ENCODE measurements at regions not wholly inside any gene's neighbourhood (a gene's known extent, or its start where the extent isn't known, plus 50 kb on each side); places are given as distances from the start of the nearest gene placed in this dataset.
A peak's percentile ranks its signal among the peaks of the same experiment; 100 is the strongest.

DNA sequence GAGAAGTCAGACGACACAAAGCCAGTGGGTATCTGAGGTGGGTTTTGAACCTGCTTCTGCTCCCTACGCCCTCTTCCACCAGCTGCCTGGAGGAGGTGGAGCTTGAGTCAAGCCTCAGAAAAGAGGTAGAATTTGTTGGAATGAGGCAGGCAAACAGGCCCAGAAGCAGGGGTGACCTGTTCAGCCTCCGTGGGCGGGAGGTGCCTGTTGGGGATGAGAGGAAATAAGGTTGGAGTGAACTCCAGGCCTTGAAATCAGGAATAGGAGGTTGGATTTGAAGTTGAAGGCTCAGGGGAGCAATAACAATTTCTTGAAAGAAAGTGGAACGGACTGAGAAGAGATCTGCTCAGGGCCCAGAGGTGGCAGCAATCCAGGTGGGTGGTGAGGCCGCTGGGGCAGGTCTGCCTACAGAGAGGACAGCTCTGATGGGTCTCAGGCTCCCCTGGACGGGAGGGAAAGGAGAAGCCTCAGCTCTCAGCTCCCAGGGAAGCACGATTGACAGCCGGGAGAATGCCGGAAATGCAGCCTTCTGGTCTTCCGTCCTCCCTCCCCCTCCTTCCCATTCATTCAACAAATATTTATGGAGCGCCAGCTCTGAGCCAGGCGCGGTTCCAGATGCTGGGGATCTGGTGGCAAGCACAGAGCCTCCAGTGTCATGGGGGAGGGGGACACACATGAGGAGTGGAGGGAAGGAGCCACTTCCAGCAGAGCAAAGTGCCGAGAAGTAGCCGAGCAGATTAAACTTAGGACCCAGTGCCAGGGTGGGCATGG, 61.9 kb upstream of the CIBAR2 start (continued):
- TF ChIP-seq, protein P1, sequence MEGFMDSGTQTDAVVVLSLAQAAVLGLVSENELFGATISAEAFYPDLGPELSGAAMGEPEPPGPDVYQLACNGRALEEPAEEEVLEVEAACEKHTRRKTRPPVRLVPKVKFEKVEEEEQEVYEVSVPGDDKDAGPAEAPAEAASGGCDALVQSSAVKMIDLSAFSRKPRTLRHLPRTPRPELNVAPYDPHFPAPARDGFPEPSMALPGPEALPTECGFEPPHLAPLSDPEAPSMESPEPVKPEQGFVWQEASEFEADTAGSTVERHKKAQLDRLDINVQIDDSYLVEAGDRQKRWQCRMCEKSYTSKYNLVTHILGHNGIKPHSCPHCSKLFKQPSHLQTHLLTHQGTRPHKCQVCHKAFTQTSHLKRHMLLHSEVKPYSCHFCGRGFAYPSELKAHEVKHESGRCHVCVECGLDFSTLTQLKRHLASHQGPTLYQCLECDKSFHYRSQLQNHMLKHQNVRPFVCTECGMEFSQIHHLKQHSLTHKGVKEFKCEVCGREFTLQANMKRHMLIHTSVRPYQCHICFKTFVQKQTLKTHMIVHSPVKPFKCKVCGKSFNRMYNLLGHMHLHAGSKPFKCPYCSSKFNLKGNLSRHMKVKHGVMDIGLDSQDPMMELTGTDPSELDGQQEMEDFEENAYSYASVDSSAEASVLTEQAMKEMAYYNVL (CRISPR knock-in tag; IDR thresholded peaks at IDR 0.05; ENCODE audit: borderline replicate concordance) = 0 out of 2 replicates have a peak, but pooled peaks have one; percentile 52
- TF ChIP-seq ZNF556 (CRISPR knock-in tag; IDR thresholded peaks at IDR 0.05; ENCODE audit: borderline replicate concordance) (no peak), ZNF335 (CRISPR knock-in tag; IDR thresholded peaks at IDR 0.05) (no peak), SOX5 (CRISPR knock-in tag; IDR thresholded peaks at IDR 0.05; ENCODE audit: borderline replicate concordance) (no peak; the same call in 1 of the 2 replicates), NR2F6 (IDR thresholded peaks at IDR 0.05) (no peak), NR2F6 (CRISPR knock-in tag; IDR thresholded peaks at IDR 0.05) (peak; percentile 32; the same call in 1 of the 2 replicates), ZNF891 (CRISPR knock-in tag; IDR thresholded peaks at IDR 0.05) (no peak), NFIC (IDR thresholded peaks at IDR 0.05; ENCODE audit: low read length) (no peak), CC2D1A (CRISPR knock-in tag; IDR thresholded peaks at IDR 0.05) (no peak), ZNF883 (CRISPR knock-in tag; IDR thresholded peaks at IDR 0.05; ENCODE audit: not compliant biosample characterization) (no peak), ZBTB21 (CRISPR knock-in tag; IDR thresholded peaks at IDR 0.05) (peak; percentile 20; the same call in 1 of the 2 replicates), ELF1 (CRISPR knock-in tag; IDR thresholded peaks at IDR 0.05) (peak; percentile 58), MXI1 (IDR thresholded peaks at IDR 0.05; ENCODE audit: borderline replicate concordance, low read depth, low read length) (0 out of 3 replicates have a peak, but pooled peaks have one; percentile 21), ZNF501 (CRISPR knock-in tag; IDR thresholded peaks at IDR 0.05) (0 out of 2 replicates have a peak, but pooled peaks have one; percentile 25), PBX2 (CRISPR knock-in tag; IDR thresholded peaks at IDR 0.05) (peak; percentile 65), TBX2 (CRISPR knock-in tag; IDR thresholded peaks at IDR 0.05; ENCODE audit: borderline replicate concordance) (peak; percentile 13; the same call in 1 of the 2 replicates), ARID4A (CRISPR knock-in tag; IDR thresholded peaks at IDR 0.05; ENCODE audit: borderline replicate concordance) (peak; percentile 41; the same call in 1 of the 2 replicates), FOXA3 (CRISPR knock-in tag; IDR thresholded peaks at IDR 0.05) (peak; percentile 36), ELF4 (CRISPR knock-in tag; IDR thresholded peaks at IDR 0.05; ENCODE audit: borderline replicate concordance) (no peak), CBX1 (IDR thresholded peaks at IDR 0.05; ENCODE audit: low read depth) (peak; percentile 50)
- TF ChIP-seq, protein P2, sequence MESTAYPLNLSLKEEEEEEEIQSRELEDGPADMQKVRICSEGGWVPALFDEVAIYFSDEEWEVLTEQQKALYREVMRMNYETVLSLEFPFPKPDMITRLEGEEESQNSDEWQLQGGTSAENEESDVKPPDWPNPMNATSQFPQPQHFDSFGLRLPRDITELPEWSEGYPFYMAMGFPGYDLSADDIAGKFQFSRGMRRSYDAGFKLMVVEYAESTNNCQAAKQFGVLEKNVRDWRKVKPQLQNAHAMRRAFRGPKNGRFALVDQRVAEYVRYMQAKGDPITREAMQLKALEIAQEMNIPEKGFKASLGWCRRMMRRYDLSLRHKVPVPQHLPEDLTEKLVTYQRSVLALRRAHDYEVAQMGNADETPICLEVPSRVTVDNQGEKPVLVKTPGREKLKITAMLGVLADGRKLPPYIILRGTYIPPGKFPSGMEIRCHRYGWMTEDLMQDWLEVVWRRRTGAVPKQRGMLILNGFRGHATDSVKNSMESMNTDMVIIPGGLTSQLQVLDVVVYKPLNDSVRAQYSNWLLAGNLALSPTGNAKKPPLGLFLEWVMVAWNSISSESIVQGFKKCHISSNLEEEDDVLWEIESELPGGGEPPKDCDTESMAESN (CRISPR knock-in tag; conservative IDR thresholded peaks at IDR 0.05) = 0 out of 2 replicates have a peak, but pooled peaks have one; percentile 6
